Right ventricle myocardium superior (tissue), 1 donor: ENCODE measurements at regions not wholly inside any gene's neighbourhood (a gene's known extent, or its start where the extent isn't known, plus 50 kb on each side); places are given as distances from the start of the nearest gene placed in this dataset.

Source experiments
- ATAC-seq: fragments of 200-7000 bp; cut with Tn5 transposase; one replicate; pipeline ENCODE4 v1.9.1; 2020; ENCODE audit warnings: mild to moderate bottlenecking; ENCODE audit not compliant: poor library complexity
- DNase-seq: peaks from one replicate; pipeline ENCODE4 v3.0.0-alpha.2; 2020
- intact Hi-C: fragments of 100-400 bp; cut with DNase I; formaldehyde crosslinking; loops from one replicate; pipeline ENCODE4 v1.11.2; 2022
- donor health status: DM: no; HTN: yes; CAD: no; lungs with severe emphysema.

DNA sequence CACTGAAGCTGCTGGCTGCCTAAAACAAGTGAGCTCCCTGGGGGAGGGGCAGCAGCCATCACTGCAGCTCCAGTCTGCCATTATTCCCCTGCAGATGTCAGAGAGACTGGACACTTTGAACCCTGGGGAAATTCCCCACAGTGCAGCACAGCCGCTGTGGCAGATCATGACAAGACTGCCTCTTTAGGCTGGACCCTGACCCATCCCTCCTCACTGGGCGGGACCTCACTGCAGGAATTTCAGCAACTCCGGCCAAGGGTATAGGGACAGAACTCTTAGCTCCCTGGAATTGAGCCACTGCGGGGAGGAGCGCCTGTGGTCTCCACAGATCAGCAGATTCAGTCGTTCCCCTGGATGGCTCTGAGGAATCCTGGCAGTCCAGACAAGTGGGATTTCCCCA is 964.6 kb downstream of the BRINP3 start:
- intact Hi-C loops, result no loop called here
- ATAC-seq (no peak), DNase-seq (no peak)

DNA sequence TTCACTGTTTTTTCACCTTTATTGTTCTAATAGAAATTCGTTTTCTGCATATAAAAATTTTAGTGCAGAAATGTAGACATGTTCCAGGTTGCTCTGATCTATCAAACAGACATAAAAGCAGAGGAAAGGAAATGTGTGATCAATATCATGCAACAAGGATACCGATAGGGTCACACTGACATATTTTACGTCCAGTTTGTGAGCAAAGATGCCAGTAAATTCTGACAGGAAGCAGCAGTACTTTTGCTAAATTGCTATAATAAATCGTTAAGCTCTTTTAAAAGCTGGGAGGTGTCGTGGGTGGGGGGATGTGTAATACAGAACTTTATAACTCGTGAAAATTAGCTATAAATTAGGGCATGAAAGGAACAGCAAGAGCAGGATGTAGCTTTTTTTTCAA is 955.2 kb downstream of the BRINP3 start:
- intact Hi-C loops, result no loop called here
- ATAC-seq, result no peak

DNA sequence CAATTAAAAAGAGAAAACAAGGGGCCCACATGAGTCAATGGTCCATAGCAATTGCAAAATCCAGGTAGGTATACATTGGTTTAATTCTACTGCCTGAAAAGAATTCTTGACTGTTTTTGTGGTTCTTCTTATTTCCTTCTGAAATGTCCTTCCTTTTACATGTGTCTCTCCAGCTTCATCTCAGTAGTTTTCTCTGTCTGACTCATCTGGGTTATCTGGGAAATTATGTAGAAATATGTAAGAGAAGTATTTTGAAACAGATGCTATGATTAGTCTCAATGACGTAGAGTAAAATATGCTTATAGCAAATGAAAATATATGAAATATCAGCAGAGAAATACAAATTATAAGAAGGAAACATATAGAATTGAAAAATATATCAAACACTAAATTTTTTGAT is 953.2 kb downstream of the BRINP3 start:
- intact Hi-C loops, result no loop called here
- ATAC-seq (no peak), DNase-seq (no peak)

More for the DNA sequence above, 955.2 kb downstream of the BRINP3 start:
- no peak for DNase-seq

DNA sequence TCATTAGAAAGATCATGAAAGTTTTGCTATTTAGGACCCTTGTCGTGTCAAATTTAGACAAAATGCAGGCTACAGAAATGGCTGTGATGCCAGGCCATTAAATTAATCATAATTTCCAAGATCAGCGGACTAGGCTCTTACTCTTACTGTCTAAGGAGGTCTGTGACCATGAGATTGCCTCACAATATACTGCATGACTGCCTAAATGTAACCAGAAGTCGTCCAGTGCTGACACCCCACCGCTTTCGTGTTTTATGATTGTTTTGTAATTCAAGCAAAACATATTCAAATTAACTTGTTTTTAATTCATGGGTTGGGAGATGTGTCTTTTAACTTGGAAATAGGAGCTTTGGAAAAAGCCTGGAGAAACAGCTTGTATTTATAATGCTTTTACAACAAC is 947.5 kb downstream of the BRINP3 start:
- DNase-seq (no peak), ATAC-seq (no peak)
- intact Hi-C loops, result no loop called here

DNA sequence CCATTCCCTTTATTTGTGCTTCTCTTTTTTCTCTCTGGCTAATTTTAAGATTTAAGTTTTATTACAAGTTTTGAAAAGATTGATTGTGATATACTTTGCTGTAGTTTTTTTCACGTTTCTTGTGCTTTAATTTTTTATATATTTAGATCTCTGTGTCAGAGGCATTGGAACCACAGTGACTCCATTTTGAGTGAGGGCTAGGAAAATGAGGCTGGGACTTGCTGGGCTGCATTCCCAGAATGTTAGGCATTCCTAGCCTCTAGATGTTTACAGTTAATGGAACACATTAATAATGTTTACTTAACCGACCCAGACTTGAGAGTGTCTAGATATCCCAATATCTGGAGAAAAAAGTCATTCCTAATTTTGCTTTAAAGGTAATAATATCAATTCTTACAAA is 939.4 kb downstream of the BRINP3 start:
- intact Hi-C loops, result no loop called here
- no peak for ATAC-seq

DNA sequence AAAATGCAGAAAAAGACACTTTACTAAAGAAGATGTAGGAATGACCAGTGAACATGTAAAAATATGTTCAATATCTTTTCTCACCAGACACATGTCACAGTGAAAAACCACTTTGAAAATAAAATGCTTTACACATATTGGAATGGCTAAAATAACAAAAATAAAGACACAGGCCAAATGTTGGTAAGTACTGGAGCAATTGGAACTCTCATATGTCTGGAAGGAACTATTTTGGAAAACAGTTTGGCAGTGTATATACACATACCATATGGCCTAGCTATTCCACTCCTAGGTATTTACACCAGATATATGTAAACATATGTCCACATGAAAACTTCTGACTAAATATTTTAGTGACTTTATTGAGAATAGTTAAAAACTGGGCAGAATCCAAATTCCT is 927.2 kb downstream of the BRINP3 start:
- DNase-seq (no peak), ATAC-seq (no peak)
- intact Hi-C loops, result no loop called here

More for the DNA sequence above, 939.4 kb downstream of the BRINP3 start:
- no peak for DNase-seq

DNA sequence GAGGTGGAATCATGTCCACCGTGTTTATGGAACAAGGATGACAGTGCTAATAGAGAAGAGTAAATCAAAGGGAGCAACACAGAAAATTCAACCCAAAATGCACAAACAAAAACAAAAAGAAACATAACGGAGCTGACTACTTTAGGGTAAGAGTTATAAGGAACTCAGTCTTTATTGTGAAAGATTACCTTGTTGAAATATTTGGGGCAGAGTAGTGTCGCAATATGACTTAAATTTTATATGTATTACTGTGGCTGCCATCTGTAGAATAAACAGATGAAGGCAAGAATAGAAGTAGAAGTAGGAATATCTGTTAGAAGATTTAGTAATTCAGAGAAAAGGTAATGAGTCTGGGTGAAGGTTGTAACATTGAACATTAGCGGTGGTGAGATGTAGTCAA is 913.9 kb downstream of the BRINP3 start:
- intact Hi-C loops, result no loop called here
- DNase-seq (no peak), ATAC-seq (no peak)

DNA sequence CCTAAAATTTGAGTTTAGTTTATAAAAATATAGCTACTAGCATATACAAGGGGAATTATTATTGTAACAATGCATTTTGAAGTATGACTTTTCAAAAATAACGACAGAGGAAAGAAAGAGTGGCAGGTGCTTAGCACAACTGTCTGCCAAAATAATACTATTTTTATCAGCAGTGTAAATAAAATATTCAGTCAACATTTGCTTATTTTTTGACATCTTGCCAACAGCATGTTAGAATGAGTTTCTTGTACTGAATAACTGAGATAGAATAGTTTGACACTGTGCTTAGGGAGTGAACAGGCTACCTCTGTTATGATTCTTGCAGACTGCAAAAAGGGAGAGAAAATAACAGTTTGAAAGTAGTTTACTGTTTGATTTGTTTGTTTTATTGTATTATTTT is 909.8 kb downstream of the BRINP3 start:
- ATAC-seq, result no peak

DNA sequence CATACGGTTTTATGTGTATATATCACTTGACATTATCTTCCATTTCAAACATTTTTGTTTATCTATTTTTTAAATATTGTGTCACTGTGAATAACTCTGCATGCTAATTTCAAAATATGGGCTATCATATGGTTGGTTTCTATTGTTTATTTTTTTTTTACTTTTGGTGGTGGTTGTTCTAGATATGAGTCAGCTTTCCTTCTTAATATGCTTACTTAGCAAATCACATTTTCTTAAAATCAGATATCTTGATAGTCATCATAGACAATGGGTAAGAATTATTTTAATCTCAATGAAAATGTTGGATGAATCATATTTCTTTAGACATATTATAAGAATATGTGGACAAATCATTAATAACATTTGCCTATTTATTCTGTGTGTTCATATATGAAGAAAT is 881.5 kb downstream of the BRINP3 start:
- DNase-seq, result no peak
- ATAC-seq, result no peak
- intact Hi-C loops, result no loop called here

More for the DNA sequence above, 909.8 kb downstream of the BRINP3 start:
- intact Hi-C loops, result no loop called here
- DNase-seq, result no peak

DNA sequence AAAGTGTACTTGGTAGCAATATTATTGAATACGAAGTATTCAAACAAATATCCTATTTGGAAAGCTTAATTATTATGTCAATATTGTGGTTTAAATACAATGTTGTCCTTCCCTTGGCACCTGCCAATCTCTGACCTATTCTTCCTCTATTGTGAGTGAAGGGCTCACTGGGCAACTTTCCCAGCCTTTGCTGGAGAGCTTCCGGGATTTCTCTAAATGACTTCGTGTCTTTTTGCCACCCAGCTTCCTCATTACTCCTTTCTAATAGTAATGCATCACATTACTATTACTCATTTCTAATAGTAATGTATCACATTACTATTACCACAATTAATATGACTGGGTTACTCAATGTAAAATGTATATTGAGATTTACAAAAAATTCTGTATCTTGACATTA is 880.6 kb downstream of the BRINP3 start:
- ATAC-seq (no peak), DNase-seq (no peak)
- intact Hi-C loops, result no loop called here

DNA sequence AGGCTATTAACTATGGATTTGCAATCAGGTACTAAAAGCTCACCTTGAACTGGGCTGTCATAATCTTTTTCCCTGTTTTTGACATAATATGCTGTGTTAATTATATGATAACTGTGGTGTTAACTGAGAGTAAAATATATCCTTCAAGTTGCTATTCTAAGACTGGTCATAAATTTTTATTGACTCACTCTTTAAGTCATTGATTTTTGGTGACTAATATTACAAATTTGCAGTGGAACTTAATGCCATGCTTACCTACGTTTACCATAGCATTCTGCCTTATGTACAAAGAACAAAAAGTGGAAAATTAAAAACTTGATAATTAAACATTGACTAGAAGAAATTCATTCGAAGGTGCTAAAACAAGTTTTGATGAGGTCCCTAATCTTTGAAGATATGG is 872.4 kb downstream of the BRINP3 start:
- ATAC-seq, result no peak
- intact Hi-C loops, result no loop called here
- no peak for DNase-seq

DNA sequence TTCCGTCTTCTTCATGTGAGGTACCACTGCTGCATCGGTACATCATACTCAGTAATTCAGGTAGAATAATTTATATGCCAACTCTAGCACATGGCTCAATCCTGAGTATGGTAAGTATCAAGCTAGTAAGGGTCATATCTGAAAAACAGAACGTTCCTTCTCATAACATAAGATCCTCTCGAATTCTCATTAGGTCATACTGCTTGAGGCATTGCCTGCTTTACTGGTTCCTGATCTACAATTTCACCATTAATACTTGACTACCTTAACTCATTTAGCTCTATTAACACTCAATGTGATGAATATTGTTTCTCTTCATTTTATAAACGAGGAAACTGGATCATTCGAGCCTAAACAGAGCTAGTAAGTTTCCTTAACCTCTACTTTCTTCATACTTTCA is 871.6 kb downstream of the BRINP3 start:
- DNase-seq, result no peak
- no peak for ATAC-seq

DNA sequence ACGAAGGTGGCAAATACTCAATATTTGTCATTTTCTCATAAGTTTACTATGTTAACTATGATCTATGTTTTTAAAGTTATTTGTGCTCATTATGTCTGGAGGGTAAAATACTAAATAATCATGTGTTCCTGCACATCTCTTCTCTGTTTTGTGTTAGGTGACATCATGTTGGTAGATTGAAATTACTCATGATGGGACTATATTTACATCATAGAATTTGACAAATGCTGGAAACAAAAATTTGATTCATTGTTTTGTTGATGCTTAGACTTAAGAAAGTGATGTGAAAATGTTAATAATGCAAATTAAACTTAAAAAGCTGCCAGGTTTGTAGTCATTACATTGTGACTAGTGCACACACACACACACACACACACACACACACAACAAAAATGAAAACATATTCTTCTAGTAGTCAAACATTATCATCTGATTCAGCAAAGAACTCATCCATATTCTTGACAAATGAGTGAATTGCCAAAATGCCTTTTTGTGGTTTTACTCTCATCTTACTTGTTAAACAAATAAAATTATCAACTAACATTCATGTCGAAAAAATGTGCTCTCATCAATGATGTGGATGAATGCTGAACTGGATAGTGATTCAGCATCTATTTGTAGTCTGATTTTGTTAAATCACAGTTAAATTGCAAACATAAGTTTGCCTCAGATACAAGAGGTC is 870.7 kb downstream of the BRINP3 start:
- intact Hi-C loops, result no loop called here
- DNase-seq (no peak), ATAC-seq (no peak)

More for the DNA sequence above, 871.6 kb downstream of the BRINP3 start:
- intact Hi-C loops, result no loop called here

DNA sequence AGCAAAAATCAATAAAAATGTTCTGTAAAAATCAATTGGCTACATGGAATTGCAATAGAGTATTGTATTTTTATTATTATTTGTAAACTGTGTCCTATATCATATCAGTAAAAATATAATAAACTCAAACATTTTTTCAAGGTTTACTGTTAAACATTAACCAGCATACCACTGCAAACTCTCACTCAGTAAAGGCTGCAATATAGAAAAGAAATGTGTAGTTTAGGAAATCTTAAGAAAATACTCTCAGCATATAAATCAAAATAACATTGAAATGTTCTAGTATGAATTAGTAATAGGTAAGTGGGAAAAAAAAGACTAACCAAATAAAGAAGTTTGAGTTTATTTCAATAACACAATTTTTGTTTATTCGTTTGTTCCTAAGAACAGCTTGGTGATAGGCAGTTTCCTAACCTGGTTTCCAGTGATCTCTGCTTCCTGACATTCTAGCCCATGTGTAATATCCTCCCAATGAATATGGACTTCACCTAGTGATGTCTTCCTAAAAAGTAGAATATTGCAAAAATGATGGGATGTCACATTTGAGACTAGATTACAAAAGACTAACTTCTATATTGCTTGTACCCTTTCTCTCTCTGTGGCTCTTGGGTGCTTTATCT is 870.1 kb downstream of the BRINP3 start:
- intact Hi-C loops, result no loop called here
- no peak for ATAC-seq
- DNase-seq, result no peak

DNA sequence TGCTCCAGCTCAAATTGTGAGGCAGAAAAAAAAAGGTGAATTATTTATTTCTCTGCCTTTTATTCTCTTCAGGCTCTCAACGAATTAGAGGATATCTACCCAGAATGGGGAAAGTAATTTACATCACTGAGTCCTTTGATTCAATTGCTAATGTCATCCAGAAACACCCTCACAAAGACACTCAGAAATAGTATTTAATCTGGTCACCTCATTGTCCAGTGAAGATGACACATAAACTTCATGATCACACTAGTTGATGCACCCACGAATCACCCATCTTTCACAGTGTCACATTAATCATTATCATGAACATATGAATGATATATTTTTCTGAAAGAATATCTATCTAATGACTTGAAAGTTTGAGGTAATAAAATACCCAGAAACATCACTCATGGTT is 868.5 kb downstream of the BRINP3 start:
- no peak for DNase-seq
- no peak for ATAC-seq
- intact Hi-C loops, result no loop called here

DNA sequence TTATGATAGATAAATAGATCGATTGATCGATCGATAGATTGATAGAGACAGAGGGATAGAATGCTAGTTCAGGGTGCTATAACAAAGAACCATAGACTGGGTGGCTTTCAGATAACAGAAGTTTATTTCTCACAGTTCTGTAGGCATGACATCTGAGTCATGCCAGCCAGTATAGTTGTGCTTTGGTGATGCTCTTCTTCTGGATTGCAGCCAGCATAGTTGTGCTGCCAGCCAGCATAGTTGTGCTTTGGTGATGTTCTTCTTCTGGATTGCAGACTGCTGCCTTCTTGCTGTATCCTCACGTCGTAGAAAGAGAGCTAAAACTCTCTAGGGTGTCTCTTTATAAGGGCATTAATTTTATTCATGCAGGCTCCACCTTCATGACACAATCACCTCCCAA is 860.8 kb downstream of the BRINP3 start:
- DNase-seq (no peak), ATAC-seq (no peak)
- intact Hi-C loops, result no loop called here

DNA sequence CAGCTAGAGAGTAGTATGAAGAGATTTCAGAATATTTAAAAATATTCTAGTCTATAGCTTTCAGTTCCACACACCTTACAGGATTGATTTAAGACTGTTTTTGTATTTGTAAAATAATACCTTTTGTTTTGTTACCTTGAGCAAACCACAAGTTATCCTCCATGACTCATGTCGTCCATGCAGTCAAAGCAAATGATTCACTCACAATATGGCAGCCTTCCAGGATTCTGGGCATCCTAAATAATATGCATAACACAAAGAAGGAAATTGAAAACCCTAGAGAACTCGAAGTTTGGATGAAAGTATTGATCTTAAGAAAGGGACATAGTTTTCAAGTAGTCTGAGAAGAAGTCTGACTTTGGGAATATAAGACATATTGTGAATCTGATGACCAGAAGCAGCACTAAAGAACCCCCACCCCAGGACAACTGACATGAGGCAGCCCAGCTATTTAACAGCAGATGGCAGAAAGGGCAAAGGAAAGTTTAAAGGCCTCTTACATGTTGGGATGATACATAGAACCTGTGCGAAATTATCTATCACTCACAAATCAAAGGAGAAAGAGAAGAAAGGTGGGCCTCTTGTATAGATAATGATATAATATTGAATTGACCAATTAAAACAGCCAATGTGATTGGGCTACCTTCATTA is 857.9 kb downstream of the BRINP3 start:
- intact Hi-C loops, result no loop called here

DNA sequence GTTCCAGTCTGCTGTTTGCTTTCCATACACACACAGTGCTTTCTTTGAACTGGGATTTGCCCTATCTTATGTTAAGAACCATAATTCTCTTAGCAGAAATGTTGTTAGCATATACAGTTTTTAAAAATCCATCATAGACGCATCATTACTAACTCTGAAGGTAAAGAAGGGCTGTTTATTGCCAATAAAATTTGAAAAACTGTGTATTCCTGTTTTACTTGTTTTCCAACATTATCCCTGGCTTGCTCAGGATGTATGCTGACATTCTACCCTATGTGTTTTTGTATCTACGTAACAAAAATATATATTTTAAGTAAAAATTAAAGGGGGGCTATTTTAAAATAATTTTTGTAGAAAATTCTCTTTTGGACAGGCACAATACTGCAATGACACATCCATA is 857.2 kb downstream of the BRINP3 start:
- DNase-seq, result no peak
- intact Hi-C loops, result no loop called here
- no peak for ATAC-seq

More for the DNA sequence above, 857.9 kb downstream of the BRINP3 start:
- DNase-seq, result no peak
- no peak for ATAC-seq

DNA sequence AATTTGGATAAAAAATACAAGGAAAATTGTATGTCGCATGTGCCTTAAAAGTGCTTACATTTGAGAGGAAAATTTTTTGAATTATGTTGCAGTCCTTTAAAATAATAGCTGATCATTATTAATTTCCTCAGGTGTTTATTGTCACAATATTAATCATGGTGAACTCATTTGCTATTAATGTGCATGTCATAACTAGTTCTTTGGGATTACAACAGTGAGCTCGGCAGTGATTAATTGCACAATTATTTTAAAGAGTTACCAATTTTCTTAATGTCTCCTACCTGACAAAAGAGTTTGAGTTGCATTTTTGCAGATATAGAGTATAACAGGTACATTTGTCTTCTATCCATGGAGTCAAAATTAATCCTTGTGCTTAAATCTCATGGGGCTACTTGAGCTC is 854.3 kb downstream of the BRINP3 start:
- no peak for ATAC-seq
- intact Hi-C loops, result no loop called here
- no peak for DNase-seq

DNA sequence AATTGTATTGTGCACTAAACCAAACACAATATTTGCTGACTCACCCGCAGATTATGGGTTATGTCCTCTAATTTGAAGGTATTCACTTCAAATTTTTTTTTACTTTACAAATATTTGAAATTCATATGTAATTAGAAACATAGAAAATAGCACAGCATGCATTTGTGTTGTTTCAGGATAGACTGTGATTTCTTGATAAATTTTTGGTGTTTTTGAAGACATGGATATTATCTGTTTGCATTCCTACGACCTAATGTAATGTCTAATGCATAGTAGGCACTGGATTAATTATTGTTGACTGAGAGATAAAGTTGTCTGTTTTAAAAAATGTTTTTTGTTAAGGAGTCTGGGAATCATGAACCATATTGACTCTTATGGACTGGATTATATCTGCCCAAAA is 850.2 kb downstream of the BRINP3 start:
- DNase-seq (no peak), ATAC-seq (no peak)
- intact Hi-C loops, result no loop called here
